ENCODE measurements at regions not wholly inside any gene's neighbourhood (a gene's known extent, or its start where the extent isn't known, plus 50 kb on each side); places are given as distances from the start of the nearest gene placed in this dataset.

- TF ChIP-seq EZH2phosphoT487 (IDR thresholded peaks at IDR 0.05; ENCODE audit: borderline replicate concordance, low read depth, low read length), result no peak
- no peak for TF ChIP-seq CTCF (conservative IDR thresholded peaks at IDR 0.05; ENCODE audit: low read length)
These were observed 80.2 kb upstream of the SMURF2 start for GRCh38 chr17:64742326-64742725.
